Endothelial cell of umbilical vein (primary cell): ENCODE measurements at regions not wholly inside any gene's neighbourhood (a gene's known extent, or its start where the extent isn't known, plus 50 kb on each side); places are given as distances from the start of the nearest gene placed in this dataset.

Experiments
- BruUV-seq: library from RNA; stranded (reverse); fragments of 400-500 nt; replicated peaks from 2 replicates; lab custom pipeline; 2021; lab: Mats Ljungman, UMichigan
- CTCF ChIA-PET: fragments of 300-600, 350-600 bp; sonication (Branson Sonifier 250); formaldehyde crosslinking; loops from one replicate; lab custom pipeline; 2021; ENCODE audit warnings: antibody characterized with exemption, inconsistent platforms; lab: Charles Lee
- POLR2A ChIA-PET: fragments of 300-600, 350-600 bp; sonication (Branson Sonifier 250); formaldehyde crosslinking; loops from one replicate; lab custom pipeline; 2021; ENCODE audit warnings: antibody characterized with exemption, inconsistent platforms; lab: Charles Lee
- DNase-seq: peaks from one replicate; pipeline ENCODE4 v3.0.0-alpha.2; 2011; ENCODE audit warnings: low read depth, low spot score
- FAIRE-seq: peaks from 2 replicates; lab custom pipeline; 2011; peaks lifted over from hg19 to GRCh38; lab: Jason Lieb, UNC
- H2AFZ ChIP-seq: 2 replicates; pipeline ENCODE4 v1.6.0; 2012; ENCODE audit warnings: low read depth, low read length, control low read depth, inconsistent platforms
- H3K27ac ChIP-seq: 2 replicates; pipeline ENCODE4 v1.5.1; 2011; ENCODE audit warnings: low read depth, mild to moderate bottlenecking, control low read depth, low read length, moderate library complexity; ENCODE audit not compliant: insufficient read depth
- H3K27me3 ChIP-seq, 2 experiments: 2 replicates each; pipeline versions ENCODE4 v1.6.0 to v1.6.1; 2011; ENCODE audit warnings: low read length in 2 of 2, mixed read lengths in 1 of 2; ENCODE audit not compliant: control insufficient read depth in 2 of 2, insufficient read depth in 2 of 2
- H3K36me3 ChIP-seq, 2 experiments: 2 replicates in 1 of 2; 3 replicates in 1 of 2; pipeline ENCODE4 v1.5.1; 2011; ENCODE audit warnings: low read length in 2 of 2, mild to moderate bottlenecking in 1 of 2, moderate library complexity in 1 of 2; ENCODE audit not compliant: control insufficient read depth in 2 of 2, insufficient read depth in 2 of 2; ENCODE audit errors: extremely low read depth in 1 of 2
- H3K4me1 ChIP-seq: 3 replicates; pipeline ENCODE4 v1.5.1; 2011; ENCODE audit warnings: mild to moderate bottlenecking, low read length; ENCODE audit not compliant: control insufficient read depth, insufficient read depth; ENCODE audit errors: extremely low read depth
- H3K4me2 ChIP-seq: 2 replicates; pipeline ENCODE4 v1.6.1; 2011; ENCODE audit warnings: low read length, control low read depth, mixed read lengths; ENCODE audit not compliant: insufficient read depth
- H3K4me3 ChIP-seq, 3 experiments: fragments of 200-600 bp in 1 of 3; sonication (generic), shearing (Covaris generic) in 1 of 3; replicated peaks in 1 of 3; 2 replicates each; pipeline ENCODE4 v1.5.1; 2011 to 2016; ENCODE audit warnings: control low read depth in 3 of 3, low read length in 3 of 3, mild to moderate bottlenecking in 2 of 3, inconsistent platforms in 1 of 3, low read depth in 1 of 3, moderate library complexity in 1 of 3; ENCODE audit not compliant: insufficient read depth in 1 of 3
- H3K79me2 ChIP-seq: 2 replicates; pipeline ENCODE4 v1.6.0; 2012; ENCODE audit warnings: low read length, inconsistent platforms; ENCODE audit not compliant: control insufficient read depth, insufficient read depth
- H3K9ac ChIP-seq: replicated peaks from 2 replicates; pipeline ENCODE3; 2011; ENCODE audit warnings: low read length, control low read depth; ENCODE audit not compliant: insufficient read depth; ENCODE audit errors: extremely low read depth
- H3K9me1 ChIP-seq: replicated peaks from 3 replicates; pipeline ENCODE4 v1.6.0; 2011; ENCODE audit warnings: mild to moderate bottlenecking, low read length; ENCODE audit not compliant: control insufficient read depth, insufficient read depth; ENCODE audit errors: extremely low read depth
- H3K9me3 ChIP-seq: replicated peaks from 2 replicates; pipeline ENCODE4 v1.5.1; 2012; ENCODE audit warnings: low read length, inconsistent platforms; ENCODE audit not compliant: control insufficient read depth, insufficient read depth
- H4K20me1 ChIP-seq: replicated peaks from 2 replicates; pipeline ENCODE3; 2011; ENCODE audit warnings: mild to moderate bottlenecking, low read length; ENCODE audit not compliant: control insufficient read depth, insufficient read depth; ENCODE audit errors: extremely low read depth
- EZH2 ChIP-seq: IDR thresholded peaks from 2 replicates; pipeline ENCODE4 v1.6.1; 2012; ENCODE audit warnings: borderline replicate concordance, low read depth, mild to moderate bottlenecking, moderate library complexity, low read length, inconsistent platforms; ENCODE audit not compliant: severe bottlenecking
- FOS ChIP-seq: IDR thresholded peaks from 2 replicates; pipeline ENCODE4 v1.6.1; 2011; ENCODE audit warnings: mild to moderate bottlenecking, low read length, moderate library complexity, borderline replicate concordance; ENCODE audit not compliant: insufficient read depth
- GATA2 ChIP-seq: IDR thresholded peaks from 2 replicates; pipeline ENCODE4 v1.7.0; 2011; ENCODE audit warnings: low read depth, mild to moderate bottlenecking, moderate library complexity, mixed read lengths, low read length; ENCODE audit not compliant: insufficient read length, insufficient read depth
- MAX ChIP-seq: IDR thresholded peaks from 2 replicates; pipeline ENCODE4 v1.6.1; 2011; ENCODE audit not compliant: insufficient read depth, insufficient read length
- MYC ChIP-seq: IDR thresholded peaks from one replicate; pipeline ENCODE4 v1.6.1; 2011; ENCODE audit warnings: mild to moderate bottlenecking, low read depth, low read length
- POLR2A ChIP-seq: IDR thresholded peaks from 2 replicates; pipeline ENCODE4 v1.6.1; 2012; ENCODE audit warnings: low read depth, mild to moderate bottlenecking, control low read depth, low read length
- POLR2AphosphoS5 ChIP-seq: IDR thresholded peaks from 2 replicates; pipeline ENCODE4 v1.6.1; 2012; ENCODE audit warnings: low read depth, mild to moderate bottlenecking, control low read depth, low read length, moderate library complexity; ENCODE audit not compliant: insufficient read depth
- dilution Hi-C: fragments of 300-500 bp; cut with MboI; formaldehyde crosslinking; loops from one replicate; pipeline ENCODE4 v1.15.0; 2019; ENCODE audit warnings: low sequenced_read_pairs; ENCODE audit not compliant: extremely low pct_ligation_motif_present
- intact Hi-C: fragments of 100-400 bp; cut with micrococcal nuclease; formaldehyde crosslinking; loops from one replicate; pipeline ENCODE4 v1.10.0; 2022

- H4K20me1 ChIP-seq: no peaks in the 10 kb centered on the region
- no peaks in the 10 kb centered on the region for H3K9me1 ChIP-seq
- no TSS peak for BruUV-seq
- POLR2A ChIA-PET: no interaction called here
- dilution Hi-C loops (no loop called here), intact Hi-C loops (no loop called here)
- H3K4me2 ChIP-seq: no peak overlapping the region
- DNase-seq (no peak), FAIRE-seq (no peak)
- H2AFZ ChIP-seq: no peak overlapping the region
- CTCF ChIA-PET: interaction anchor here (0.6 to 1.1 kb wide), 2 partner anchors 15 to 47 kb away, joined by 3 read pairs; no protein-coding TSS in a partner anchor
- H3K36me3 ChIP-seq: no peaks in the 10 kb centered on the region
- no peaks in the 10 kb centered on the region for H3K4me1 ChIP-seq
- no peak overlapping the region for H3K27ac ChIP-seq
- H3K79me2 ChIP-seq: no peaks in the 10 kb centered on the region
- H3K9me3 ChIP-seq: no peaks in the 10 kb centered on the region
- H3K27me3 ChIP-seq: no peaks in the 10 kb centered on the region
- no peak for TF ChIP-seq EZH2
- TF ChIP-seq POLR2AphosphoS5: no peak
- TF ChIP-seq MYC: no peak
- no peak for TF ChIP-seq GATA2
- TF ChIP-seq MAX: no peak
- no peak for TF ChIP-seq FOS
- H3K9ac ChIP-seq: no peak overlapping the region
- no peak overlapping the region for H3K4me3 ChIP-seq
These were observed 180.9 kb downstream of the ZNF621 start for GRCh38 chr3:40705663-40706062.

GRCh38 chr3:40713306-40713705 is 188.5 kb downstream of the ZNF621 start:
- POLR2A ChIA-PET: no interaction called here
- H3K9me1 ChIP-seq: no peaks in the 10 kb centered on the region
- BruUV-seq: no TSS peak
- DNase-seq (no peak), FAIRE-seq (no peak)
- no peak overlapping the region for H3K4me3 ChIP-seq
- intact Hi-C loops: no loop called here
- no peaks in the 10 kb centered on the region for H4K20me1 ChIP-seq
- no peak overlapping the region for H3K9ac ChIP-seq
- H3K79me2 ChIP-seq: no peaks in the 10 kb centered on the region
- H2AFZ ChIP-seq: no peak overlapping the region
- H3K36me3 ChIP-seq: no peaks in the 10 kb centered on the region
- no peaks in the 10 kb centered on the region for H3K9me3 ChIP-seq
- TF ChIP-seq POLR2A (no peak), EZH2 (no peak), FOS (no peak), MYC (no peak)
- H3K27ac ChIP-seq: no peak overlapping the region
- CTCF ChIA-PET: interaction anchor here (0.9 to 1.0 kb wide), 2 partner anchors 17 to 41 kb away, joined by 3 read pairs; no protein-coding TSS in a partner anchor
- H3K4me2 ChIP-seq: no peak overlapping the region
- H3K4me1 ChIP-seq: no peaks in the 10 kb centered on the region
- H3K27me3 ChIP-seq: no peaks in the 10 kb centered on the region
- dilution Hi-C loops: no loop called here
